SK-N-SH (cell line): ENCODE measurements at regions not wholly inside any gene's neighbourhood (a gene's known extent, or its start where the extent isn't known, plus 50 kb on each side); places are given as distances from the start of the nearest gene placed in this dataset.

Source experiments
- CTCF ChIA-PET: fragments of 300-600, 350-600 bp; formaldehyde crosslinking; extraction: SDS; loops from one replicate; lab custom pipeline; 2021; lab: Yijun Ruan, JAX
- POLR2A ChIA-PET: fragments of 350-600 bp; sonication (Branson Sonifier 250); formaldehyde crosslinking; extraction: SDS; loops from one replicate; lab custom pipeline; 2020; ENCODE audit warnings: antibody characterized with exemption, inconsistent platforms; lab: Yijun Ruan, JAX
- DNase-seq: peaks from one replicate; pipeline ENCODE4 v3.0.0; 2012
- H2AFZ ChIP-seq: fragments of 200-600 bp; sonication (generic); 2 replicates; pipeline ENCODE4 v1.8.1; 2016; ENCODE audit warnings: antibody characterized with exemption, mild to moderate bottlenecking, low read depth
- H3F3A ChIP-seq: fragments of 200-600 bp; sonication (generic); replicated peaks from 2 replicates; pipeline ENCODE3; 2016; ENCODE audit warnings: antibody characterized with exemption, mild to moderate bottlenecking; ENCODE audit not compliant: insufficient read depth
- H3K27ac ChIP-seq, 2 experiments: fragments of 200-500 bp in 1 of 2; fragments of 200-600 bp in 1 of 2; sonication (Bioruptor generic) in 1 of 2; sonication (generic), shearing (Covaris generic) in 1 of 2; 2 replicates each; pipeline versions ENCODE4 v1.5.1 to v1.6.1; 2014 to 2016; ENCODE audit warnings: low read depth in 2 of 2, inconsistent platforms in 1 of 2, low read length in 1 of 2, mild to moderate bottlenecking in 1 of 2, mixed read lengths in 1 of 2
- H3K27me3 ChIP-seq: fragments of 200-600 bp; sonication (generic), shearing (Covaris generic); 2 replicates; pipeline ENCODE4 v1.6.1; 2016; ENCODE audit warnings: mixed run types; ENCODE audit not compliant: insufficient read depth
- H3K36me3 ChIP-seq, 2 experiments: fragments of 200-500 bp in 1 of 2; fragments of 200-600 bp in 1 of 2; sonication (Bioruptor generic) in 1 of 2; sonication (generic) in 1 of 2; replicated peaks in 1 of 2; 2 replicates each; pipeline versions ENCODE3 to v1.5.1; 2014 to 2016; ENCODE audit warnings: low read length in 1 of 2, mild to moderate bottlenecking in 1 of 2; ENCODE audit not compliant: insufficient read depth in 2 of 2, control insufficient read depth in 1 of 2
- H3K4me1 ChIP-seq, 2 experiments: fragments of 200-500 bp in 1 of 2; fragments of 200-600 bp in 1 of 2; sonication (Bioruptor generic) in 1 of 2; sonication (generic), shearing (Covaris generic) in 1 of 2; 2 replicates each; pipeline versions ENCODE4 v1.5.1 to v1.6.1; 2014 to 2016; ENCODE audit warnings: low read depth in 1 of 2, low read length in 1 of 2, mixed run types in 1 of 2; ENCODE audit not compliant: insufficient read depth in 2 of 2, control insufficient read depth in 1 of 2
- H3K4me2 ChIP-seq: fragments of 200-600 bp; sonication (generic), shearing (Covaris generic); 2 replicates; pipeline ENCODE4 v1.6.1; 2017; ENCODE audit warnings: mixed run types
- H3K4me3 ChIP-seq, 2 experiments: fragments of 200-500 bp in 1 of 2; fragments of 200-600 bp in 1 of 2; sonication (Bioruptor generic) in 1 of 2; sonication (generic), shearing (Covaris generic) in 1 of 2; 2 replicates each; pipeline versions ENCODE4 v1.5.1 to v1.8.1; 2014 to 2016; ENCODE audit warnings: low read depth in 2 of 2, inconsistent platforms in 1 of 2, low read length in 1 of 2, mild to moderate bottlenecking in 1 of 2, mixed read lengths in 1 of 2, moderate library complexity in 1 of 2
- H3K79me2 ChIP-seq: fragments of 200-600 bp; sonication (generic); 2 replicates; pipeline ENCODE4 v1.8.1; 2017; ENCODE audit warnings: mild to moderate bottlenecking; ENCODE audit not compliant: insufficient read depth
- H3K9ac ChIP-seq: fragments of 200-600 bp; sonication (generic); 2 replicates; pipeline ENCODE4 v1.6.1; 2017; ENCODE audit warnings: mixed run types
- H3K9me2 ChIP-seq: fragments of 200-600 bp; sonication (generic); 2 replicates; pipeline ENCODE4 v1.6.1; 2017; ENCODE audit warnings: mixed run types
- H3K9me3 ChIP-seq: fragments of 200-600 bp; sonication (generic); 2 replicates; pipeline ENCODE4 v1.6.1; 2017; ENCODE audit warnings: mixed run types, mild to moderate bottlenecking, moderate library complexity
- H4K20me1 ChIP-seq: fragments of 200-600 bp; sonication (generic); 2 replicates; pipeline ENCODE4 v1.6.1; 2017; ENCODE audit warnings: mild to moderate bottlenecking, mixed run types; ENCODE audit not compliant: insufficient read depth
- EZH2phosphoT487 ChIP-seq: fragments of 200-600 bp; sonication (generic); IDR thresholded peaks from 2 replicates; pipeline ENCODE4 v1.6.1; 2017; ENCODE audit warnings: low read depth, mixed run types, mild to moderate bottlenecking, antibody characterized with exemption, moderate library complexity, borderline replicate concordance
- FOSL2 ChIP-seq: IDR thresholded peaks from 2 replicates; pipeline ENCODE4 v1.4.0; 2012; ENCODE audit warnings: low read depth, mild to moderate bottlenecking, moderate library complexity, borderline replicate concordance
- GABPA ChIP-seq: IDR thresholded peaks from 2 replicates; pipeline ENCODE4 v1.4.0; 2012; ENCODE audit warnings: low read depth, mild to moderate bottlenecking
- JUND ChIP-seq: IDR thresholded peaks from 2 replicates; pipeline ENCODE4 v1.4.0; 2012
- RCOR1 ChIP-seq: fragments of 150-350 bp; IDR thresholded peaks from 2 replicates; pipeline ENCODE4 v1.6.1; 2017; ENCODE audit warnings: antibody characterized with exemption, low read length
- RFX5 ChIP-seq: IDR thresholded peaks from 2 replicates; pipeline ENCODE4 v1.6.1; 2012; ENCODE audit warnings: mild to moderate bottlenecking, improper control_type of control experiment, low read length
- SMC3 ChIP-seq: IDR thresholded peaks from 2 replicates; pipeline ENCODE4 v1.6.1; 2012; ENCODE audit warnings: low read depth, low read length, improper control_type of control experiment
- TCF12 ChIP-seq: IDR thresholded peaks from 2 replicates; pipeline ENCODE4 v1.4.0; 2012
- WGBS: methylation state at CpG from one replicate; pipeline ENCODE4 v1.1.6; 2017; ENCODE audit warnings: low lambda C conversion rate; 5-methylcytosine and 5-hydroxymethylcytosine counted together
- TF ChIP-seq, protein P1 (sequence below): IDR thresholded peaks from 2 replicates; pipeline ENCODE4; 2012

DNA sequence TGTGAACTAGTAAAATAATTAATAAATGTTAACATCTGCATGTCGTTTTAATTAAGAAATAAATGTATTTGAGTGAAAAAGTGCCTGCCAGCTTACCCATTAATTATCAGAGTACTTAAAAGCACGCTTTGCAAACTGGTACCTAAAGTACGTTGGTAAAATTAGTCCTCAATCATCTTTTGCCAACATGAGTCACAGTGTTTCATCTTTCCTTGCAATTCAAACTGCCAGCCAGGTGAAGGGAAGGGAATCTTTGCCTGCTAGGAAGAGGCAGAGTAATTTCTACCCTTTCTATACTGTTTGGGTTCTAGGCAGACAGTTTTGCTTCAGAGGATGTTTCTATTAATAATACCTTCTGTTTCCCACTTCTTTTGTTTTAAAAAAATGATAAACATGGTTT lies 57.2 kb upstream of the CNIH3 start:
- no peak for DNase-seq
- no peaks in the 10 kb centered on the region for H3K9me3 ChIP-seq
- no peaks in the 10 kb centered on the region for H3K36me3 ChIP-seq
- H3F3A ChIP-seq = peaks cover 4% of the 10 kb centered on the region
- POLR2A ChIA-PET = no interaction called here
- H3K9me2 ChIP-seq = no peaks in the 10 kb centered on the region
- no peak overlapping the region for H3K9ac ChIP-seq
- no peaks in the 10 kb centered on the region for H3K79me2 ChIP-seq
- H3K4me3 ChIP-seq = no peak overlapping the region
- TF ChIP-seq TCF12 (peak; percentile 30; the same call in 1 of the 2 replicates), FOSL2 (peak; percentile 38; the same call in 1 of the 2 replicates), RFX5 (no peak), JUND (0 out of 2 replicates have a peak, but pooled peaks have one; percentile 10), GABPA (no peak), RCOR1 (no peak)
- TF ChIP-seq, protein P1, sequence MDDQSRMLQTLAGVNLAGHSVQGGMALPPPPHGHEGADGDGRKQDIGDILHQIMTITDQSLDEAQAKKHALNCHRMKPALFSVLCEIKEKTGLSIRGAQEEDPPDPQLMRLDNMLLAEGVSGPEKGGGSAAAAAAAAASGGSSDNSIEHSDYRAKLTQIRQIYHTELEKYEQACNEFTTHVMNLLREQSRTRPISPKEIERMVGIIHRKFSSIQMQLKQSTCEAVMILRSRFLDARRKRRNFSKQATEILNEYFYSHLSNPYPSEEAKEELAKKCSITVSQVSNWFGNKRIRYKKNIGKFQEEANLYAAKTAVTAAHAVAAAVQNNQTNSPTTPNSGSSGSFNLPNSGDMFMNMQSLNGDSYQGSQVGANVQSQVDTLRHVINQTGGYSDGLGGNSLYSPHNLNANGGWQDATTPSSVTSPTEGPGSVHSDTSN = peak; percentile 55
- no peaks in the 10 kb centered on the region for H3K27me3 ChIP-seq
- H3K4me2 ChIP-seq = no peak overlapping the region
- no peaks in the 10 kb centered on the region for H4K20me1 ChIP-seq
- 32% methylated on average over 3 of the region's 3 CpGs for WGBS
- peaks cover 1 to 6% of the 10 kb centered on the region in 2 experiments; a peak in 2 of 4 replicates for H3K4me1 ChIP-seq
- peak overlapping the region in 1 of 2 experiments; percentile 16; a peak in 1 of 4 replicates for H3K27ac ChIP-seq
- CTCF ChIA-PET = no interaction called here
- no peak overlapping the region for H2AFZ ChIP-seq

DNA sequence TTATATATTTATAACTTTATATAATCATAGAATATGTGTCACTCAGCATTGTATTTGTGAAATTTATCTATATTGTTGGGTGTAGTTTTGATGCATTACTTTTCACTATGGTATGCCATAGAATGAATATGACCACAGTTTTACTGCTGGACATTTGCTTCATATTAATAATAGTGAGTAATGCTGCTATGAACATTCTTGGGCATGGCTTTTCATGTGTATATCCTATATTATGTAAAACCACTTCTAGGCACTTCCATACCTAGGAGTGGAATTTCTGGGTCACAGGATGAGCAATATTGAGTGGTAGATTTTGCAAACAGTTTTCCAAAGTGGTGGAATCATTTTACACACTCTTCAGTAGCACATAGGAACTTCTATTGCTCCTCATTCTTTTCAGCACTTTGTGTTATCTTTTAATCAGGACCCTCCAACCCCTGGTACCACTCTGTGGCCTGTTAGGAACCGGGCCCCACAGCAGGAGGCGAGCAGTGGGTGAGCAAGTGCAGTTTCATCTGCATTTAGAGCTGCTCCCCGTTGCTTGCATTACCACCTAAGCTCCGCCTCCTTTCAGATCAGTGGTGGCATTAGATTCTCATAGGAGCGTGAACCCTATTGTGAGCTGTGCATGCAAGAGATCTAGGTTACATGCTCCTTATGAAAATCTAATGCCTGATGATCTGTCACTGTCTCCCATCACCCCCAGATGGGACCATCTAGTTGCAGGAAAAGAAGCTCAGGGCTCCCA lies 56.0 kb upstream of the CNIH3 start:
- no peaks in the 10 kb centered on the region for H3K36me3 ChIP-seq
- no peak overlapping the region for H2AFZ ChIP-seq
- H3K27ac ChIP-seq = peak overlapping the region in 1 of 2 experiments; percentile 36; a peak in 1 of 4 replicates
- CTCF ChIA-PET = no interaction called here
- DNase-seq = no peak
- no peaks in the 10 kb centered on the region for H4K20me1 ChIP-seq
- H3F3A ChIP-seq = peaks cover 12% of the 10 kb centered on the region
- no peaks in the 10 kb centered on the region for H3K27me3 ChIP-seq
- no peak overlapping the region for H3K9ac ChIP-seq
- H3K4me2 ChIP-seq = no peak overlapping the region
- no peaks in the 10 kb centered on the region for H3K9me2 ChIP-seq
- POLR2A ChIA-PET = no interaction called here
- H3K9me3 ChIP-seq = no peaks in the 10 kb centered on the region
- TF ChIP-seq FOSL2 (peak; percentile 20; the same call in 1 of the 2 replicates), TCF12 (peak; percentile 54), EZH2phosphoT487 (no peak), SMC3 (no peak), RFX5 (no peak), JUND (no peak)
- TF ChIP-seq, protein P1 = no peak
- TF ChIP-seq, all 33 proteins: peak for 2
- H3K4me1 ChIP-seq = peaks cover 10 to 15% of the 10 kb centered on the region in 2 experiments
- WGBS = 83% methylated on average over 5 of the region's 5 CpGs
- no peak overlapping the region for H3K4me3 ChIP-seq
- H3K79me2 ChIP-seq = no peaks in the 10 kb centered on the region
